ENCODE measurements at regions not wholly inside any gene's neighbourhood (a gene's known extent, or its start where the extent isn't known, plus 50 kb on each side); places are given as distances from the start of the nearest gene placed in this dataset.

DNA sequence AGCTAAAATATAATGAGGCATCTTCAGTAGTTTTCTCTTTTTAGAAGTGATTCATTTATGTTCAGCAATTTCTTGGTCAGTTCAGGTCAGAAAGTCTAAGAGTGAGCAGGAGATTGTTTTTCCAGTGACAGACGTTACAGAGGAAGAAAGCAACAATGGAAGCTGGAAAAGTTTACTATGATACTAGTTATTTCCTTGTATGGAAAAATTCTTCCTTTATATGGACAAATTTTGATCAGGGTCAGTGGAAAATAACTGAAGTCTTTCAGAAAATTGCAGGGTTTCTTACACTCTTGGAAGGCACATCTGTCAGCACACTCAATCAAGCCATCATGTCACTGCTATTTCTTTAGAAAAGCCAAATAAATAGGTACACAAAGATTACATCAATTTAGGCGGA is 1120.7 kb downstream of the FAT4 start:
- no peaks in the 10 kb centered on the region for H3K27me3 ChIP-seq (ENCODE audit: control insufficient read depth in 4 of 4, insufficient read depth in 4 of 4, low read length in 3 of 4)
- no peak for TF ChIP-seq YY1 (IDR thresholded peaks at IDR 0.05)
- no peak for TF ChIP-seq HNF4G (IDR thresholded peaks at IDR 0.05)
- TF ChIP-seq TAF1 (conservative IDR thresholded peaks at IDR 0.05), result no peak
- TF ChIP-seq EGR1 (IDR thresholded peaks at IDR 0.05; ENCODE audit: low read depth in 2 of 2), result no peak
- no peak for TF ChIP-seq REST (IDR thresholded peaks at IDR 0.05)
- TF ChIP-seq ATF3 (IDR thresholded peaks at IDR 0.05), result no peak
- TF ChIP-seq SP1 (IDR thresholded peaks at IDR 0.05), result no peak
- no peak for TF ChIP-seq HNF4A (conservative IDR thresholded peaks at IDR 0.05)
- no peak for TF ChIP-seq GABPA (IDR thresholded peaks at IDR 0.05 in 1 of 2, conservative IDR thresholded peaks at IDR 0.05 in 1 of 2)
- no peak for TF ChIP-seq JUND (IDR thresholded peaks at IDR 0.05)
- TF ChIP-seq, protein P1, sequence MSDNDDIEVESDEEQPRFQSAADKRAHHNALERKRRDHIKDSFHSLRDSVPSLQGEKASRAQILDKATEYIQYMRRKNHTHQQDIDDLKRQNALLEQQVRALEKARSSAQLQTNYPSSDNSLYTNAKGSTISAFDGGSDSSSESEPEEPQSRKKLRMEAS (IDR thresholded peaks at IDR 0.05), result no peak
- no peak for TF ChIP-seq RXRA (IDR thresholded peaks at IDR 0.05)
- TF ChIP-seq ZBTB33 (IDR thresholded peaks at IDR 0.05), result no peak
- no peak for TF ChIP-seq NR2F2 (IDR thresholded peaks at IDR 0.05)
- TF ChIP-seq RAD21 (IDR thresholded peaks at IDR 0.05), result no peak
- TF ChIP-seq FOXA2 (IDR thresholded peaks at IDR 0.05), result no peak
- TF ChIP-seq CTCF (IDR thresholded peaks at IDR 0.05; ENCODE audit: low read depth, low read length, missing input control), result no peak

GRCh38 chr4:126440297-126440696 is 1125.5 kb downstream of the FAT4 start:
- no peak overlapping the region for H3K27ac ChIP-seq (ENCODE audit: low read depth in 1 of 2, low read length in 2 of 2)
- H3K9me3 ChIP-seq (ENCODE audit: control insufficient read depth in 4 of 4, low read length in 3 of 4), result no peaks in the 10 kb centered on the region
- H3K9ac ChIP-seq (ENCODE audit: low read depth in 1 of 2, low read length in 2 of 2), result no peak overlapping the region
- TF ChIP-seq YY1 (IDR thresholded peaks at IDR 0.05), result no peak
- no peak for TF ChIP-seq EGR1 (IDR thresholded peaks at IDR 0.05; ENCODE audit: low read depth in 2 of 2)
- TF ChIP-seq HNF4G (IDR thresholded peaks at IDR 0.05), result no peak
- no peak for TF ChIP-seq FOXA1 (IDR thresholded peaks at IDR 0.05)
- TF ChIP-seq HNF4A (conservative IDR thresholded peaks at IDR 0.05), result no peak
- no peak for TF ChIP-seq JUND (IDR thresholded peaks at IDR 0.05)
- no peak for TF ChIP-seq CTCF (IDR thresholded peaks at IDR 0.05; ENCODE audit: low read depth, low read length, missing input control)
- no peak for TF ChIP-seq TAF1 (conservative IDR thresholded peaks at IDR 0.05)
- H3K27me3 ChIP-seq (ENCODE audit: control insufficient read depth in 4 of 4, insufficient read depth in 4 of 4, low read length in 3 of 4), result no peaks in the 10 kb centered on the region
- WGBS, result 73% methylated on average over 3 of the region's 3 CpGs
- H3K4me3 ChIP-seq (ENCODE audit: low read depth in 1 of 3, low read length in 3 of 3), result no peak overlapping the region
- no peak for DNase-seq (ENCODE audit: low spot score)
- H3K4me1 ChIP-seq (ENCODE audit: control insufficient read depth in 4 of 4, insufficient read depth in 4 of 4, low read length in 3 of 4), result no peaks in the 10 kb centered on the region
- no peaks in the 10 kb centered on the region for H3K36me3 ChIP-seq (ENCODE audit: control insufficient read depth in 4 of 4, insufficient read depth in 3 of 4, low read depth in 1 of 4, low read length in 3 of 4)

More for the DNA sequence above, 1120.7 kb downstream of the FAT4 start:
- no peaks in the 10 kb centered on the region for H3K9me3 ChIP-seq (ENCODE audit: control insufficient read depth in 4 of 4, low read length in 3 of 4)
- no peak overlapping the region for H3K4me3 ChIP-seq (ENCODE audit: low read depth in 1 of 3, low read length in 3 of 3)
- H3K9ac ChIP-seq (ENCODE audit: low read depth in 1 of 2, low read length in 2 of 2), result no peak overlapping the region
- H3K4me1 ChIP-seq (ENCODE audit: control insufficient read depth in 4 of 4, insufficient read depth in 4 of 4, low read length in 3 of 4), result no peaks in the 10 kb centered on the region
- H3K27ac ChIP-seq (ENCODE audit: low read depth in 1 of 2, low read length in 2 of 2), result no peak overlapping the region
- no peak for DNase-seq (ENCODE audit: low spot score)
- WGBS, result 50% methylated on average over 2 of the region's 2 CpGs
- no peaks in the 10 kb centered on the region for H3K36me3 ChIP-seq (ENCODE audit: control insufficient read depth in 4 of 4, insufficient read depth in 3 of 4, low read depth in 1 of 4, low read length in 3 of 4)
